GM12891 (cell line): ENCODE measurements at regions not wholly inside any gene's neighbourhood (a gene's known extent, or its start where the extent isn't known, plus 50 kb on each side); places are given as distances from the start of the nearest gene placed in this dataset.
A peak's percentile ranks its signal among the peaks of the same experiment; 100 is the strongest.

Experiments used
- DNase-seq: peaks from one replicate; pipeline ENCODE4 v3.0.0; 2011; ENCODE audit warnings: low spot score; ENCODE audit not compliant: insufficient read length
- FAIRE-seq: peaks from 2 replicates; lab custom pipeline; 2011; peaks lifted over from hg19 to GRCh38; lab: Jason Lieb, UNC
- PAX5 ChIP-seq: IDR thresholded peaks from 2 replicates; pipeline ENCODE4 v1.6.1; 2011; ENCODE audit warnings: low read length, moderate library complexity, mild to moderate bottlenecking; ENCODE audit not compliant: insufficient read depth, severe bottlenecking
- POLR2A ChIP-seq: IDR thresholded peaks from 2 replicates; pipeline ENCODE4 v1.6.1; 2011; ENCODE audit warnings: low read depth, low read length, control low read depth
- POLR2AphosphoS5 ChIP-seq: IDR thresholded peaks from 2 replicates; pipeline ENCODE4 v1.6.1; 2011; ENCODE audit warnings: low read depth, low read length, control low read depth
- POU2F2 ChIP-seq: IDR thresholded peaks from 2 replicates; pipeline ENCODE4 v1.6.1; 2011; ENCODE audit warnings: low read depth, mild to moderate bottlenecking, control low read depth, low read length, moderate library complexity
- SPI1 ChIP-seq: IDR thresholded peaks from 2 replicates; pipeline ENCODE4 v1.6.1; 2011; ENCODE audit warnings: low read depth, low read length, control low read depth
- TAF1 ChIP-seq: IDR thresholded peaks from 2 replicates; pipeline ENCODE4 v1.6.1; 2011; ENCODE audit warnings: low read depth, low read length, control low read depth

DNA sequence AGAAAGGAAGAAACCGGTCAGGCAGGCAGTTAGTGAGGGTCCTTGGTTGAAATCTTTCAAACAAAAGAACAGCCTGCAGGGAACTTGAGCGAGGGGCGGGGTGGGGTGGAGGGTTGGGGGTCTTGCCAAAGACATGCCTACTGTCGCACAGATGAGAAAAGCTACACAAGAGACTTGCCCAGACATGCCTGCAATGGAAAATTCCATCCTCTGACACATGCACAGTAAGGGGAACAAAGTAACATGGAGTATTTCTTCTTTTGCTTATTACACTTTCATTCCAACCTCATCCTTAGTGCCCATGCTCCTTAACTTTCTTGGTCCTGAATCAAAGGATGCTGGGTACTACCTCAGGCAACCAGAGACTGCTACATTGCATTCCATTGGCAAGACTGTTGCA lies 1491.2 kb downstream of the STIM2 start:
- FAIRE-seq (no peak), DNase-seq (no peak)
- TF ChIP-seq POLR2A (no peak), TAF1 (no peak), SPI1 (no peak), POU2F2 (no peak), POLR2AphosphoS5 (no peak), PAX5 (no peak)

DNA sequence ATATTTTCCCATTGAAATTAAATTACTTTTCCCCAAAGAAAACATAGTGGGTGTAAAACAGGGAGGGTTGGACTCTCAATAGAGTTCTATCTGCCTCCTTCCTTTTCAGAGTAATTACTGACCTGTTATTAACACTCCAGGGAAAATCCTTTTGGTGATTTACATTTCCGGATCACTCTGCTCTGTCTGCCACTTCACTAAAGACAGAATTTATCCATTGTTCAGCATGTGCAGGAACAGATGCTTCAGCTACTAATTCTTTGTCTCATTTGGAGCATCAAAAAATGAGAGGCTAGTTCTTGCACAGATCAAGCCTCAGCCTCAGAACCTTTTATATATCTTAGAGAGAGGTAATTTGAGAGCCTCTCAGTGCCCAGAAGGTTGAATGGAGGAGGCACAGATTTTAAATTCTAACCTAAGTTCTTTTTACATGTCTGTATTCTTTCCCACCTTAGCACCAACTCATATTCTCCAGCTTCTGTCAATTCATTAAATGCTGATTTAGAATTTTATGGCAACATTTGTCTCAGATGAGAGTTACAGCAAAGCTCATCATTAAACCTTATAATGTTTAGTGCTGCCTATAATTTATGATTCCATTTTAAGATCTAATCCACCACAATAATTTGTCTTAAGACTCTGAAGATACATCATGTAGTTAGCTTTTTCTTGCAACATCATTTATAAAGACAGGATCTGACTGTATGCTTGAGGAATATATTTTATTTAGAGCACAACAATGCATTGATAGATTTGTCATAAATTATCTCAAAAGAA lies 1494.4 kb downstream of the STIM2 start:
- no peak for FAIRE-seq

DNA sequence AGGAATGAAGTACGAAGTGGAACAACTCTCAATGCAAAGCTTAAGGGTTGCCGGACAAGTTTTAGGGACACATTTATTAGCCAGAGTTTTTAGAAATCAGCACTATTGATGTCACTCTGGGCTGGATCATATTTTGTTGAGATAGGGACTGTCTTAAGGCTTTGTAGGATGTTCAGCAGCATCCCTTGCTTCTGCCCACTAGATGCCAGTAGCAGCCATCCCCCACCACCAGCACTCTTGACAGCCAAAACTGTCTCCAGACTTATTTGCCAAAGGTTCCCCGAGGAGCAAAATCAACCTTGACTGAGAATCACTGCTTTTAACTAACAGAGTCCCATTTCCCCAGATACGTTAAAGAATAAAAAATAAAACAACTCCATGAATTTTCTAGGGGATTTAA lies 1497.3 kb downstream of the STIM2 start:
- FAIRE-seq (no peak), DNase-seq (no peak)
- TF ChIP-seq POU2F2 (no peak), TAF1 (no peak), POLR2A (no peak), POLR2AphosphoS5 (no peak), PAX5 (no peak), SPI1 (no peak)

More for the DNA sequence above, 1494.4 kb downstream of the STIM2 start:
- no peak for TF ChIP-seq PAX5
- no peak for TF ChIP-seq SPI1
- no peak for TF ChIP-seq POU2F2
- TF ChIP-seq POLR2AphosphoS5 = no peak
- no peak for TF ChIP-seq POLR2A
- TF ChIP-seq TAF1 = no peak
- no peak for DNase-seq

DNA sequence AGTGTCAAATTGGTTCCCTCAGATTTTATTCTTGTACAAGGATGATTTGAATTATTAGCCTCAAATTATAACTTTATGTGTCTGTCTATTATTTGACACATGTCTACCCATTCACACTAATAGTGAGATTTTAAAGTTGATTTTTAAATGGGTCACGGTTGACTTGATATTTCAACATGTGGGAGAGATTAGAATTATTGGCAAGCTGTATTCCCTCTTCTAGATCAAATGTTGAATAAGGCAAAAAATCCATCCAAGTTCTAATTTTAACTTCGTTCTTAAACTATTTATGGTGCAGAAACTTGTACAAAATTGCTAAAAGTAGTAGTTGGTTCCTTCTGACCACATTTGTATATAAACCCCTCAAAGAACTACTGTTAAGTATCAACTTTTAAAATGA lies 1498.0 kb downstream of the STIM2 start:
- FAIRE-seq = no peak
- TF ChIP-seq TAF1 (no peak), POLR2A (no peak), POU2F2 (no peak)

DNA sequence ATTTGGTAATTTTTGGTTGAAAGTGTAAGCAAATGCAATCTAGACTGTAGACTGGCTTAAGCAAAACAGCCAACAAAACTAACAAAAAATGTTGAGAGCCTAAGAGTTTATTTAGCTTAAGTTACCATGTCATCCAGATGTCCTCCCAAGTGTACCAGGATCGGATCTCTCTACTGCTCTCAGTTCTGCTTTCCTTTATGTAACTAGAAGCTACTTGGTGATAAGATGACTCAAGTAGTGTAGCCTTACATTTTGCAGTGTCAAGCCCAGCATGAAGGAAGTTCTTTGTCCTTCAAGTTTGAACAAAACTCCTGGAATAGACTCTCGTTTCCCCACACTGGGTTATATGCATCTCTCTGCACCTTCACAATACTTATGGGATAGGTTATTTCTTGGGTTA lies 1500.0 kb downstream of the STIM2 start:
- FAIRE-seq (no peak), DNase-seq (no peak)
- no peak for TF ChIP-seq POLR2AphosphoS5
- TF ChIP-seq SPI1 = peak; percentile 58; the same call in 1 of the 2 replicates

More for the DNA sequence above, 1498.0 kb downstream of the STIM2 start:
- no peak for DNase-seq

DNA sequence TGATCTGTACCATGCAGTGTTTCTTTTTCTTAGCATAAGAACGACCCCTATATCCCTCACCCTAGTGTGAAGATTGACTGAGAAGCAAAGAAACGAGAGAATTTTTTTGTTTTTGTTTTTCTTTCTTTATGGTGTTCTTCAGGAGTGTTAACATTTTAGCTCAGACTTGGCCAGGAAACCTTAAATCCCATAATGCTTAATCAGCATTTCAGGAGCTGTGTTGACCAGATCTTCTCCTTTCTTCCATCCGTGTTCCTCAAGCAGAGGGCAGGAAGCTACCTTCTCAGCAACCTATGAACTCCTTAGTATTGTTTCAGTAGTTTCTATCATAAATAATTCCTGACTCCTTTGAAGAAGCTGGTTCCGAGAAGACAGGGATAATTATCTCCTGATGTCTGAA lies 1501.5 kb downstream of the STIM2 start:
- DNase-seq (no peak), FAIRE-seq (no peak)
- no peak for TF ChIP-seq POLR2A
- TF ChIP-seq POU2F2 = no peak
- no peak for TF ChIP-seq POLR2AphosphoS5
- no peak for TF ChIP-seq PAX5
- TF ChIP-seq TAF1 = no peak
- no peak for TF ChIP-seq SPI1

DNA sequence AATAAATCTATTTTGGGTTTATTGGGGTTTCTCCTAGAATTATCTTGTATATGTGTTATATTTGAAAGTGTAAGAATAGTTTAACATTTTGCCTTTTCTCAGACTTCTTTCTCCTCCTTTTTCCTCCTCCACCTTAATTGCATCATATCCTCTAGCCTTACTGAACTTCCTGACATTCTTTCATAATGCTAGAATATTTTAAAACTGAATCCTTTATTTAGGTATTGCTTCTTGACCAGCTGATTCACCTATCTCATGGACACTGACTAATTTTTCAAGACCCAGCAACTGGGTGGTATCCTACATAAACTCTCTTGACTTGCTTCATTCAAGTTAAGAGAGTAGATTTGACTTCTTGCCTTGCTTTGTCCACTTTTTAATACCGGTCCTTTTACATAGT lies 1508.9 kb downstream of the STIM2 start:
- FAIRE-seq = no peak
- no peak for DNase-seq
- TF ChIP-seq SPI1 (no peak), TAF1 (no peak), PAX5 (no peak), POLR2A (no peak), POLR2AphosphoS5 (no peak), POU2F2 (no peak)

DNA sequence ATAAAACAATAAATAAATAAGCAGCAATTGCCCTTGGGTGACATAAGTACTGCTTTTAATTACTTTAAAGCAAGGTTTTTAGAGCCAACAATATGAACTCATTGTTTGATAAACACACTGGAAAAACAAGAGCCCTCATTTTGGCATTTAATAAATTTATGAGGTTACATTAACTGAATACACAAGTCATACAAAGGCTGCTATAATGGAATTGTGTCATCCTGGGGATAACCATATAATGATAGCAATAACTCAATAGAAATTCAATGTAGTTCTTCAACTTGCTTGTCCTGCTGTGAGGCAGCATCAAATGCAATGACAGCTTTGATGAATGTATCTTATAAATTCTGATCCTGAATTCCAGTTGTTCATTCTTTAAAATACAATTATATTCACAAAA lies 1512.5 kb downstream of the STIM2 start:
- TF ChIP-seq POLR2A = no peak
- no peak for TF ChIP-seq SPI1
- TF ChIP-seq PAX5 = no peak
- no peak for TF ChIP-seq POLR2AphosphoS5
- no peak for TF ChIP-seq TAF1
- TF ChIP-seq POU2F2 = no peak
- DNase-seq = no peak
- no peak for FAIRE-seq

DNA sequence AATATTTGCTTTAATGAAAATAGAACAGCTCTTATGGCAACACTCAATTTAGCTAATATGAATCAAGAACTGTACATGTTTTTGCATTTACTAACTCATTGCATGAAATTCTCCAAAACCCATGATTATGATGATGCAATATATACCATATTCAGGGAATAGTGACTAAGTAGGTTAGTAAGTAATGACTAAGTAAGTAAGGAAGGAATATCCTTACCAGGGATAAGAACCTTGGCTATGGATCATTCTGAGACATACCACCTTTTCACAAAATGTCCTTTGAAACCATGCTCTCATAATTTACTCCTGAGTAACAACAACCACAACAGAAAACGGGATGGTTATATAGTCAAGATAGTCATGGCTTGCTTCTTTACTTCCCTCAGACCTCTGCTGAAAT lies 1513.0 kb downstream of the STIM2 start:
- TF ChIP-seq POLR2AphosphoS5 = no peak
- no peak for TF ChIP-seq PAX5
- TF ChIP-seq POLR2A = no peak
- TF ChIP-seq POU2F2 = no peak
- TF ChIP-seq TAF1 = no peak
- no peak for TF ChIP-seq SPI1
- FAIRE-seq = no peak
- DNase-seq = no peak

DNA sequence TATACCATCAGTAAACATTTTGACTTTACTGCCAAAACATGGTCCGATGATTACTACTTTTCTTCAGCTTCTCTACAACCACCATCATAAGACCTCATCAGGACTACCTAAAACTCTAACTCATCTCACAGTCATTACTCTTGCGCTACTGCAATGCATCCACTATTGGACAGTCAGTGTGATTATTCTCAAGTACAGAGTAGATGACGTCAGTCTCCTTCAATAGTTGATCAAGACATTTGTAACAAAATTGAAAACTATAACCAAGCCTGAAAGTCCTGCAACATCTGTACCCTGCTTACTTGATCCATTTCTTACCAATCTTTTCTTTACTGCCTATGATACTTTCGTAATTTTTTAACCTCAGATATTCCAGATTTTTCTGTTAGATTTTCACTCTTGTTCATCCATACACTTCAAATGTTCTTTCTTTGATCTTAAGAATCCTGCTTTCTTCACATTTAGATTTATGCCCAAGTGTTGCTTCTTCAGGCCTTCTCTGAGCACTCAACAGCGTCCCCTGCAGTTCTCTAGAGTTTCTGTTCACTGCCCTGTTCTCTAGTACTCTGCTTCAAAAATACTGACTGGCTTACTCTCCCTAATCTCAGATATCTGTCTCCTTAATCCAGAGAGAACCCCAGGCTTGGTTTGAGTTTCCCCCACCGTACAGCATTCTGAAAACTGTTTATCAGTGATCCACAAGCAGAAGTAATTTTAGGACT lies 1517.6 kb downstream of the STIM2 start:
- TF ChIP-seq POU2F2 (no peak), TAF1 (no peak), POLR2A (no peak), PAX5 (no peak), POLR2AphosphoS5 (no peak), SPI1 (no peak)
- FAIRE-seq (no peak), DNase-seq (no peak)
